BLaER1 treated with 17β-estradiol and CSF1 and Interleukin-3, amounts not matched to agents 10 nM and 100 nM (cell line): ENCODE measurements at regions not wholly inside any gene's neighbourhood (a gene's known extent, or its start where the extent isn't known, plus 50 kb on each side); places are given as distances from the start of the nearest gene placed in this dataset.
A peak's percentile ranks its signal among the peaks of the same experiment; 100 is the strongest.
"Not testable (repeated sequence)": the region's sequence is repeated elsewhere in the genome, so short reads cannot be mapped to it uniquely, and the experiment has no call there.

ENCODE experiments used
- H3K27ac ChIP-seq, 11 experiments: shearing (Covaris generic); formaldehyde crosslinking; 2 replicates each; pipeline ENCODE4 v1.8.1; 2022
- H3K27me3 ChIP-seq, 11 experiments: shearing (Covaris generic); formaldehyde crosslinking; 2 replicates each; pipeline ENCODE4 v1.8.1; 2022
- H3K36me3 ChIP-seq, 11 experiments: shearing (Covaris generic); formaldehyde crosslinking; 2 replicates each; pipeline ENCODE4 v1.8.1; 2022
- H3K4me1 ChIP-seq, 10 experiments: shearing (Covaris generic); formaldehyde crosslinking; 2 replicates each; pipeline ENCODE4 v1.8.1; 2022
- H3K4me2 ChIP-seq, 11 experiments: shearing (Covaris generic); formaldehyde crosslinking; 2 replicates each; pipeline ENCODE4 v1.8.1; 2022
- H3K4me3 ChIP-seq, 10 experiments: shearing (Covaris generic); formaldehyde crosslinking; 2 replicates each; pipeline ENCODE4 v1.8.1; 2022
- H3K9ac ChIP-seq, 11 experiments: shearing (Covaris generic); formaldehyde crosslinking; 2 replicates each; pipeline ENCODE4 v1.8.1; 2022
- H3K9me3 ChIP-seq, 11 experiments: shearing (Covaris generic); formaldehyde crosslinking; replicated peaks in 1 of 11; 2 replicates each; pipeline ENCODE4 v1.8.1; 2022
- H4K20me1 ChIP-seq, 11 experiments: shearing (Covaris generic); formaldehyde crosslinking; 2 replicates each; pipeline ENCODE4 v1.8.1; 2022
- Cebpa-rat ChIP-seq, 11 experiments: shearing (Covaris generic); IDR thresholded peaks; 2 replicates each; pipeline ENCODE4 v1.8.1; 2022

DNA sequence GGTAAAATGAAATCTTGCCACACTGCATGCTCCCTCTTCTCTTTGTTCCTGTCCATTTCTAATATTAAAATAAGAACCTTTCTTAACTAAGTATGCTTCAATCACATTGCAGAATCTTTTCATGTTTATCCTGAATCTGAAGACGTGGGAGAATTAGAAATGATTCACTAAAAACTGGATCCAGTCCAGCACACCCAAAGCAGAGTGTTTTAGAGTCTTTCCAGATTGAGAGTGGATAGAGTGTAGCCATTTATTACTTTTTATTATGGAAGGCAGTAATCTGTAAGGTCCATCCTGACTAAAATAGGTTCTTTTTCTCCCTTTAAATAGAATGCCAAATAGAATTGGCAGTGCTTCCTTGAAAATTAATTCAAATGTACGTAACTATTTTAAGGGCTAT is 453.5 kb downstream of the TDRD3 start:
- H3K27ac ChIP-seq, result no peak overlapping the region
- peaks cover 43 to 51% (median 47%) of the 10 kb centered on the region in 11 experiments for H3K9me3 ChIP-seq
- H4K20me1 ChIP-seq, result no peaks in the 10 kb centered on the region
- H3K9ac ChIP-seq, result no peak overlapping the region
- H3K4me2 ChIP-seq, result no peak overlapping the region
- H3K4me1 ChIP-seq, result no peaks in the 10 kb centered on the region
- no peak for TF ChIP-seq Cebpa-rat (IDR thresholded peaks at IDR 0.05)
- H3K4me3 ChIP-seq, result no peak overlapping the region
- H3K36me3 ChIP-seq, result no peaks in the 10 kb centered on the region
- no peaks in the 10 kb centered on the region for H3K27me3 ChIP-seq

GRCh38 chr13:60838581-60838980 is 441.6 kb downstream of the TDRD3 start:
- H3K4me3 ChIP-seq, result no peak overlapping the region
- H3K36me3 ChIP-seq, result no peaks in the 10 kb centered on the region
- peaks cover 0 to 15% (median 6%) of the 10 kb centered on the region in 11 experiments; a peak in 7 of 22 replicates for H3K9me3 ChIP-seq
- H4K20me1 ChIP-seq, result no peaks in the 10 kb centered on the region; a peak in 1 of 22 replicates
- H3K4me1 ChIP-seq, result peaks cover 26 to 50% (median 40%) of the 10 kb centered on the region in 10 experiments
- H3K9ac ChIP-seq, result peak overlapping the region in 5 of 11 experiments; percentile 9 to 56 (median 24); a peak in 6 of 22 replicates
- H3K27me3 ChIP-seq, result no peaks in the 10 kb centered on the region
- peak overlapping the region in 10 of 11 experiments; percentile 61 to 82 (median 69); a peak in 21 of 22 replicates for H3K27ac ChIP-seq
- TF ChIP-seq Cebpa-rat (IDR thresholded peaks at IDR 0.05), result peak in 8 of 11 experiments; percentile 37 to 86 (median 72); a peak in 14 of 22 replicates
- peak overlapping the region; percentile 15 to 67 (median 45) for H3K4me2 ChIP-seq

- Histone ChIP-seq H3K9ac (peak overlapping the region in 2 of 11 experiments; percentile 46 to 47; a peak in 2 of 22 replicates), H3K4me3 (no peak overlapping the region), H4K20me1 (no peaks in the 10 kb centered on the region; a peak in 1 of 22 replicates), H3K27ac (peak overlapping the region in 10 of 11 experiments; percentile 25 to 82 (median 66); a peak in 19 of 22 replicates), H3K9me3 (peaks cover 6 to 22% (median 13%) of the 10 kb centered on the region in 11 experiments; a peak in 20 of 22 replicates), H3K27me3 (no peaks in the 10 kb centered on the region), H3K4me1 (peaks cover 26 to 52% (median 43%) of the 10 kb centered on the region in 10 experiments), H3K4me2 (peak overlapping the region; percentile 15 to 67 (median 45); a peak in 19 of 22 replicates), H3K36me3 (no peaks in the 10 kb centered on the region)
- peak in 1 of 11 experiments; percentile 31; a peak in 1 of 22 replicates for TF ChIP-seq Cebpa-rat (IDR thresholded peaks at IDR 0.05)
Observed at GRCh38 chr13:60837806-60838205, 440.8 kb downstream of the TDRD3 start.

- Histone ChIP-seq H3K9me3 (peaks cover 11 to 26% (median 19%) of the 10 kb centered on the region in 11 experiments; a peak in 20 of 22 replicates), H4K20me1 (no peaks in the 10 kb centered on the region; a peak in 1 of 22 replicates), H3K27ac (peak overlapping the region in 9 of 11 experiments; percentile 25 to 82 (median 69); a peak in 15 of 22 replicates), H3K9ac (peak overlapping the region in 1 of 11 experiments; percentile 46; a peak in 1 of 22 replicates), H3K36me3 (no peaks in the 10 kb centered on the region), H3K27me3 (no peaks in the 10 kb centered on the region), H3K4me3 (no peak overlapping the region), H3K4me2 (peak overlapping the region; percentile 1 to 67 (median 44); a peak in 16 of 22 replicates), H3K4me1 (peaks cover 26 to 52% (median 43%) of the 10 kb centered on the region in 10 experiments)
- TF ChIP-seq Cebpa-rat (IDR thresholded peaks at IDR 0.05), result no peak
Observed at GRCh38 chr13:60836821-60837220, 439.8 kb downstream of the TDRD3 start.

DNA sequence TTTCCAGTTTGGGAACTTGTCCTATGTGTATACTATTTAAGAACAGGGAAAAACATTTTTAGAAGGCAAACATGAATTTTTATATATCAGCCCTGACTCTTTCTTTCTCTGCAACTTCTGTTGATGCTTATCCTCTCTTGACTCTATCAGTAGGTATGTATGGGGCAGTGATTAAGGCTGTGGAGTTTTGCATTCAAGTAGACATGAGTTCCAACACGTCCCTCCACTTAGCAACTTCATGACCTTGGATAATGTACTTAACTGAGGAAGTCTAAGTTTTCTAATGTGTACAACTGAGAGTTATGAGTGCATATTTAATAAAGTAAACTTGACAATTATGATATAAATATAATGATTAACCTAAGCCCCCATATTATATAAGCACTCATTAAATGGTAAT is 414.6 kb downstream of the TDRD3 start:
- H3K4me2 ChIP-seq, result no peak overlapping the region
- no peak for TF ChIP-seq Cebpa-rat (IDR thresholded peaks at IDR 0.05)

DNA sequence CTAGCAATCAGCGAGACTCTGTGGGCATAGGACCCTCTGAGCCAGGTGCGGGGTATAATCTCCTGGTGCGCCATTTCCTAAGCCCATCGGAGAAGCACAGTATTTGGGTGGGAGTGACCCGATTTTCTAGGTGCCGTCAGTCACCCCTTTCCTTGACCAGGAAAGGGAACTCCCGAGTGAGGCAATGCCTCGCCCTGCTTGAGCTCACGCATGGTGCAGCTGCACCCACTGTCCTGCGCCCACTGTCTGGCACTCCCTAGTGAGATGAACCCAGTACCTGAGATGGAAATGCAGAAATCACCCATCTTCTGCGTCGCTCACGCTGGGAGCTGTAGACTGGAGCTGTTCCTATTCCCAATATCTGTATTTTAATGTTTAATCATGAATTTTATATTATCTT is 408.6 kb downstream of the TDRD3 start:
- not testable (repeated sequence) for H4K20me1 ChIP-seq, H3K9ac ChIP-seq

More for the DNA sequence above, 414.6 kb downstream of the TDRD3 start:
- Histone ChIP-seq H3K27ac (no peak overlapping the region), H3K4me1 (no peaks in the 10 kb centered on the region), H3K9ac (no peak overlapping the region), H4K20me1 (no peaks in the 10 kb centered on the region), H3K4me3 (no peak overlapping the region), H3K9me3 (no peaks in the 10 kb centered on the region), H3K27me3 (no peaks in the 10 kb centered on the region), H3K36me3 (no peaks in the 10 kb centered on the region)

DNA sequence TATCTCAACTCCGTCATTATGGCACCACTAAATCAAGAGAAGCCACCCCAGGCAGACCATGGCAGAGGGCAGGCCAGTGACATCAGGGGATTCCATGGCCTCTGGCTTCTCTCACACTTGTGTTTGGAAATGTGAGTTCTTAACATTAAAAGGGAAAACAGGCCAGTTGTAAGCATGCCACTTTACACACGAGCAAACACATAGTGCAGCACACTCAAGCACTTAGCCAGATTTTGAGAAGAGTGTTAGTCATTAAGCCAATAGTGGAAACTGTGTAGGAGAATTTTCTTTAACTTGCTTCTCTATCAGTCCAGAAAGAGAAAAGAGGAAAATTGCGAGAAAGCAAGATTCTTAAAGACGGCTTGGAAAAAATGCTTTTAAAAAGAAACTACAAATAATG is 401.5 kb downstream of the TDRD3 start:
- no peaks in the 10 kb centered on the region for H3K9me3 ChIP-seq
- no peaks in the 10 kb centered on the region for H3K36me3 ChIP-seq
- H3K4me3 ChIP-seq, result no peak overlapping the region
- H3K4me2 ChIP-seq, result no peak overlapping the region
- no peaks in the 10 kb centered on the region for H3K4me1 ChIP-seq
- no peak overlapping the region for H3K27ac ChIP-seq
- TF ChIP-seq Cebpa-rat (IDR thresholded peaks at IDR 0.05), result no peak
- no peak overlapping the region for H3K9ac ChIP-seq
- no peaks in the 10 kb centered on the region for H4K20me1 ChIP-seq
- no peaks in the 10 kb centered on the region for H3K27me3 ChIP-seq

More for the DNA sequence above, 408.6 kb downstream of the TDRD3 start:
- H3K9me3 ChIP-seq, H3K27me3 ChIP-seq, H3K27ac ChIP-seq, H3K4me2 ChIP-seq, H3K36me3 ChIP-seq, H3K4me3 ChIP-seq, H3K4me1 ChIP-seq: not testable (repeated sequence)

- no peak overlapping the region for H3K27ac ChIP-seq
- no peak overlapping the region for H3K4me3 ChIP-seq
- H3K4me2 ChIP-seq, result no peak overlapping the region
- no peaks in the 10 kb centered on the region for H3K4me1 ChIP-seq
- no peaks in the 10 kb centered on the region for H4K20me1 ChIP-seq
- H3K36me3 ChIP-seq, result no peaks in the 10 kb centered on the region
- H3K9ac ChIP-seq, result no peak overlapping the region
- no peaks in the 10 kb centered on the region for H3K27me3 ChIP-seq
- H3K9me3 ChIP-seq, result no peaks in the 10 kb centered on the region
- no peak for TF ChIP-seq Cebpa-rat (IDR thresholded peaks at IDR 0.05)
Observed at GRCh38 chr13:60797112-60797511, 400.1 kb downstream of the TDRD3 start.

GRCh38 chr13:60794751-60795150 is 397.7 kb downstream of the TDRD3 start:
- no peaks in the 10 kb centered on the region for H4K20me1 ChIP-seq
- no peak overlapping the region for H3K4me3 ChIP-seq
- no peak for TF ChIP-seq Cebpa-rat (IDR thresholded peaks at IDR 0.05)
- H3K27me3 ChIP-seq, result no peaks in the 10 kb centered on the region
- no peak overlapping the region for H3K4me2 ChIP-seq
- no peaks in the 10 kb centered on the region for H3K4me1 ChIP-seq
- no peak overlapping the region for H3K27ac ChIP-seq
- no peak overlapping the region for H3K9ac ChIP-seq
- H3K9me3 ChIP-seq, result no peaks in the 10 kb centered on the region
- no peaks in the 10 kb centered on the region for H3K36me3 ChIP-seq

- Histone ChIP-seq H3K27ac (no peak overlapping the region), H3K4me2 (no peak overlapping the region), H4K20me1 (no peaks in the 10 kb centered on the region), H3K9me3 (no peaks in the 10 kb centered on the region), H3K4me3 (no peak overlapping the region), H3K4me1 (no peaks in the 10 kb centered on the region), H3K9ac (no peak overlapping the region), H3K27me3 (no peaks in the 10 kb centered on the region), H3K36me3 (no peaks in the 10 kb centered on the region)
- TF ChIP-seq Cebpa-rat (IDR thresholded peaks at IDR 0.05), result no peak
Observed at GRCh38 chr13:60790620-60791019, 393.6 kb downstream of the TDRD3 start.
